H1 (cell line): ENCODE measurements at regions not wholly inside any gene's neighbourhood (a gene's known extent, or its start where the extent isn't known, plus 50 kb on each side); places are given as distances from the start of the nearest gene placed in this dataset.

Experiments
- CTCF ChIP-seq, 3 experiments: IDR thresholded peaks; 1 replicate in 2 of 3; 2 replicates in 1 of 3; pipeline versions ENCODE4 v1.5.1 to v1.6.1; 2011; ENCODE audit warnings: low read length in 3 of 3, mild to moderate bottlenecking in 3 of 3, inconsistent platforms in 2 of 3, low read depth in 1 of 3, moderate library complexity in 1 of 3; ENCODE audit not compliant: insufficient read depth in 1 of 3; ENCODE audit errors: control extremely low read depth in 1 of 3

- no peak for TF ChIP-seq CTCF (IDR thresholded peaks at IDR 0.05; ENCODE audit: control extremely low read depth in 1 of 3, insufficient read depth in 1 of 3, low read depth in 1 of 3, low read length in 3 of 3)
Measured at GRCh38 chr4:36549992-36550391, 268.6 kb downstream of the DTHD1 start (continued).
